Activated naive CD4-positive, alpha-beta T cell treated with anti-CD3 and anti-CD28 coated beads for 36 hours (primary cell): ENCODE measurements at regions not wholly inside any gene's neighbourhood (a gene's known extent, or its start where the extent isn't known, plus 50 kb on each side); places are given as distances from the start of the nearest gene placed in this dataset.

Experiments used
- CTCF ChIA-PET: fragments of 350-600 bp; sonication (Branson Sonifier 250); formaldehyde crosslinking; loops from one replicate; lab custom pipeline; 2021; ENCODE audit warnings: antibody characterized with exemption; lab: Charles Lee
- DNase-seq: peaks from one replicate; pipeline ENCODE4 v3.0.0-alpha.2; 2020
- H3K27ac Mint-ChIP-seq: one replicate; pipeline ENCODE4 v1.8.0; 2021; ENCODE audit warnings: mild to moderate bottlenecking, mixed read lengths
- H3K27me3 Mint-ChIP-seq: one replicate; pipeline ENCODE4 v1.8.0; 2021; ENCODE audit warnings: low read depth, mixed read lengths
- H3K36me3 Mint-ChIP-seq: one replicate; pipeline ENCODE4 v1.8.0; 2021; ENCODE audit warnings: low read depth, mixed read lengths
- H3K4me1 Mint-ChIP-seq: one replicate; pipeline ENCODE4 v1.8.0; 2021; ENCODE audit warnings: low read depth, mixed read lengths
- H3K4me3 Mint-ChIP-seq: one replicate; pipeline ENCODE4 v1.8.0; 2021; ENCODE audit warnings: mild to moderate bottlenecking, moderate library complexity, mixed read lengths
- H3K9me3 Mint-ChIP-seq: one replicate; pipeline ENCODE4 v1.8.0; 2021; ENCODE audit warnings: mixed read lengths
- intact Hi-C: fragments of 100-400 bp; cut with micrococcal nuclease; formaldehyde crosslinking; loops from one replicate; pipeline ENCODE4 v1.15.1; 2023

- no peaks in the 10 kb centered on the region for H3K4me1 Mint-ChIP-seq
- intact Hi-C loops: no loop called here
- H3K27ac Mint-ChIP-seq: no peak overlapping the region
- CTCF ChIA-PET: interaction anchor here (0.6 kb wide), 2 partner anchors 315 to 459 kb away, joined by 3 to 4 read pairs; no protein-coding TSS in a partner anchor
- H3K9me3 Mint-ChIP-seq: no peaks in the 10 kb centered on the region
- H3K4me3 Mint-ChIP-seq: no peak overlapping the region
- H3K36me3 Mint-ChIP-seq: no peaks in the 10 kb centered on the region
- DNase-seq: no peak
- H3K27me3 Mint-ChIP-seq: peaks cover 19% of the 10 kb centered on the region
Measured at GRCh38 chr2:217195016-217195415, 335.2 kb upstream of the TNP1 start.

- no peak for DNase-seq
- Mint-ChIP-seq H3K27ac (no peak overlapping the region), H3K4me1 (no peaks in the 10 kb centered on the region), H3K4me3 (no peak overlapping the region), H3K36me3 (no peaks in the 10 kb centered on the region), H3K27me3 (peaks cover 8% of the 10 kb centered on the region), H3K9me3 (no peaks in the 10 kb centered on the region)
- CTCF ChIA-PET: no interaction called here
- intact Hi-C loops: no loop called here
Measured at GRCh38 chr2:217193431-217194340, 333.8 kb upstream of the TNP1 start.

- no peak overlapping the region for H3K4me3 Mint-ChIP-seq
- no peaks in the 10 kb centered on the region for H3K9me3 Mint-ChIP-seq
- no peaks in the 10 kb centered on the region for H3K4me1 Mint-ChIP-seq
- no peaks in the 10 kb centered on the region for H3K36me3 Mint-ChIP-seq
- peaks cover 8% of the 10 kb centered on the region for H3K27me3 Mint-ChIP-seq
- no peak for DNase-seq
- H3K27ac Mint-ChIP-seq: no peak overlapping the region
- CTCF ChIA-PET: no interaction called here
- intact Hi-C loops: no loop called here
Measured at GRCh38 chr2:217192366-217192765, 332.5 kb upstream of the TNP1 start.

GRCh38 chr2:217189747-217190146 lies 329.9 kb upstream of the TNP1 start:
- no peaks in the 10 kb centered on the region for H3K36me3 Mint-ChIP-seq
- peaks cover 4% of the 10 kb centered on the region for H3K27me3 Mint-ChIP-seq
- no peak overlapping the region for H3K27ac Mint-ChIP-seq

GRCh38 chr2:217189131-217189530 lies 329.3 kb upstream of the TNP1 start:
- intact Hi-C loops: no loop called here
- Mint-ChIP-seq H3K27ac (no peak overlapping the region), H3K36me3 (no peaks in the 10 kb centered on the region), H3K27me3 (peaks cover 2% of the 10 kb centered on the region), H3K4me1 (no peaks in the 10 kb centered on the region), H3K9me3 (no peaks in the 10 kb centered on the region), H3K4me3 (no peak overlapping the region)
- CTCF ChIA-PET: interaction anchor here (0.6 kb wide), 1 partner anchor 9 kb away, joined by 3 read pairs; no protein-coding TSS in a partner anchor
- no peak for DNase-seq

More at GRCh38 chr2:217189747-217190146, 329.9 kb upstream of the TNP1 start:
- CTCF ChIA-PET: interaction anchor here (0.6 kb wide), 1 partner anchor 9 kb away, joined by 3 read pairs; no protein-coding TSS in a partner anchor
- intact Hi-C loops: no loop called here
- Mint-ChIP-seq H3K9me3 (no peaks in the 10 kb centered on the region), H3K4me1 (no peaks in the 10 kb centered on the region), H3K4me3 (no peak overlapping the region)
- no peak for DNase-seq

- Mint-ChIP-seq H3K4me1 (no peaks in the 10 kb centered on the region), H3K27me3 (no peaks in the 10 kb centered on the region), H3K27ac (no peak overlapping the region), H3K9me3 (no peaks in the 10 kb centered on the region), H3K36me3 (no peaks in the 10 kb centered on the region), H3K4me3 (no peak overlapping the region)
- intact Hi-C loops: no loop called here
- CTCF ChIA-PET: no interaction called here
- DNase-seq: no peak
Measured at GRCh38 chr2:217186668-217187159, 326.9 kb upstream of the TNP1 start.

- H3K27ac Mint-ChIP-seq: no peak overlapping the region
- no peaks in the 10 kb centered on the region for H3K36me3 Mint-ChIP-seq
- no peaks in the 10 kb centered on the region for H3K27me3 Mint-ChIP-seq
Measured at GRCh38 chr2:217186152-217186551, 326.3 kb upstream of the TNP1 start.

GRCh38 chr2:217185265-217185995 lies 325.6 kb upstream of the TNP1 start:
- intact Hi-C loops: no loop called here
- no peak for DNase-seq
- H3K4me3 Mint-ChIP-seq: no peak overlapping the region
- H3K27ac Mint-ChIP-seq: no peak overlapping the region
- no peaks in the 10 kb centered on the region for H3K9me3 Mint-ChIP-seq
- no peaks in the 10 kb centered on the region for H3K36me3 Mint-ChIP-seq
- no peaks in the 10 kb centered on the region for H3K27me3 Mint-ChIP-seq
- CTCF ChIA-PET: no interaction called here
- H3K4me1 Mint-ChIP-seq: no peaks in the 10 kb centered on the region

More at GRCh38 chr2:217186152-217186551, 326.3 kb upstream of the TNP1 start:
- H3K9me3 Mint-ChIP-seq: no peaks in the 10 kb centered on the region
- no peaks in the 10 kb centered on the region for H3K4me1 Mint-ChIP-seq
- DNase-seq: no peak
- CTCF ChIA-PET: no interaction called here
- H3K4me3 Mint-ChIP-seq: no peak overlapping the region
- intact Hi-C loops: no loop called here

- H3K36me3 Mint-ChIP-seq: no peaks in the 10 kb centered on the region
- no peaks in the 10 kb centered on the region for H3K9me3 Mint-ChIP-seq
- no peak for DNase-seq
- no peaks in the 10 kb centered on the region for H3K4me1 Mint-ChIP-seq
- no peak overlapping the region for H3K27ac Mint-ChIP-seq
- CTCF ChIA-PET: no interaction called here
- intact Hi-C loops: no loop called here
- no peaks in the 10 kb centered on the region for H3K27me3 Mint-ChIP-seq
- H3K4me3 Mint-ChIP-seq: no peak overlapping the region
Measured at GRCh38 chr2:217184242-217184641, 324.4 kb upstream of the TNP1 start.

- no peak for DNase-seq
- intact Hi-C loops: no loop called here
- Mint-ChIP-seq H3K27ac (no peak overlapping the region), H3K4me3 (no peak overlapping the region), H3K27me3 (no peaks in the 10 kb centered on the region), H3K4me1 (no peaks in the 10 kb centered on the region), H3K36me3 (no peaks in the 10 kb centered on the region), H3K9me3 (no peaks in the 10 kb centered on the region)
- CTCF ChIA-PET: no interaction called here
Measured at GRCh38 chr2:217183471-217183870, 323.6 kb upstream of the TNP1 start.

- H3K27ac Mint-ChIP-seq: no peak overlapping the region
- H3K4me1 Mint-ChIP-seq: no peaks in the 10 kb centered on the region
- H3K27me3 Mint-ChIP-seq: no peaks in the 10 kb centered on the region
- no peaks in the 10 kb centered on the region for H3K36me3 Mint-ChIP-seq
- no peak overlapping the region for H3K4me3 Mint-ChIP-seq
- DNase-seq: no peak
- H3K9me3 Mint-ChIP-seq: no peaks in the 10 kb centered on the region
- CTCF ChIA-PET: no interaction called here
- intact Hi-C loops: no loop called here
Measured at GRCh38 chr2:217182926-217183325, 323.1 kb upstream of the TNP1 start.

GRCh38 chr2:217181512-217181911 lies 321.6 kb upstream of the TNP1 start:
- Mint-ChIP-seq H3K4me3 (no peak overlapping the region), H3K27me3 (no peaks in the 10 kb centered on the region), H3K27ac (no peak overlapping the region), H3K36me3 (no peaks in the 10 kb centered on the region), H3K4me1 (no peaks in the 10 kb centered on the region), H3K9me3 (no peaks in the 10 kb centered on the region)
- intact Hi-C loops: no loop called here
- CTCF ChIA-PET: no interaction called here
- no peak for DNase-seq
